CD4-positive, alpha-beta T cell treated with Interleukin-6 at 100 ng/mL for 8 hours (primary cell): ENCODE measurements at regions not wholly inside any gene's neighbourhood (a gene's known extent, or its start where the extent isn't known, plus 50 kb on each side); places are given as distances from the start of the nearest gene placed in this dataset.

ENCODE experiments used
- DNase-seq: peaks from one replicate; pipeline ENCODE4 v3.0.0-alpha.2; 2020; ENCODE audit warnings: mixed read lengths, low spot score

DNA sequence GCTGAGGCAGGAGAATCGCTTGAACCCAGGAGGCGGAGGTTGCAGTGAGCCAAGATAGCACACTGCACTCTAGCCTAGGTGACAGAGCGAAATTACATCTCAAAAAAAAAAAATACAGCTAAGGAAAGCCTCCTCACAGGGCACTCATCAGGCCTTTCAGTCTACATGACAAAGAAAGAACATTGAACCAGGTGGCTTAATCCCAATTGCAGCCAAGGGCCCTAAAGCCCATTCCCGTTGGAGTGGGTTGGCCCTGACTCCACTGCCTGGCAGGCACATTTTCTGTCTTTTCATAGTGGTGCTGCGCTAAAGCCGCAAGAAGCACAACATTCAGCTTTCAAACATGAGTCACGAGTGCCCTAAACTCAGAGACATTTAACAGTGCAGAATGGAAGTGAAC, 372.5 kb downstream of the RNF144A start:
- no peak for DNase-seq

DNA sequence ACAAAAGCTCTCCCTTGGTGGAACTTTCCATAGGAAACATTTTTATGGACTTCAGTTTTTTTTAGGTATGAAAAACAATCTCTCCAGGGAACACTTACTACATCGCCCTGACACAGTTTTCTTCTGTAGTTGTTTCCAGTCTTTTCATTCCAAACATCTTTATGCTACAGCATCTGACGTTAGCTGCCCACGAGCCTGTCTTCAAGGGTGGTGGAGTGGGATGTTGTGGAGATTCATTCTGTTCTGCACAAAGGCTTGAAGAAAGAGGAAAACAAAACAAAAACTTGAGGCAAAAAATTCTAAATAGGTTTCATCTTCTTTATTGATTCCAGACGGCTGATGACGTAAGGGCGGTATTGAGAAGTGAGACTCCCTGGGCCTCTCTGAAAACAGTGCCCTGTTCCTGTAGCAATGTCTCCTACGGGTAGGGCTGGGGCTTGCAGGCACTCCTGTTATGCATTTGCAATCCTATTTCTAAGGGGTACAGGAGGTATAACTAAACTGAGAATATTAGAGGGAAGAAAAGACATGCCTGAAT, 375.0 kb downstream of the RNF144A start:
- DNase-seq = no peak

DNA sequence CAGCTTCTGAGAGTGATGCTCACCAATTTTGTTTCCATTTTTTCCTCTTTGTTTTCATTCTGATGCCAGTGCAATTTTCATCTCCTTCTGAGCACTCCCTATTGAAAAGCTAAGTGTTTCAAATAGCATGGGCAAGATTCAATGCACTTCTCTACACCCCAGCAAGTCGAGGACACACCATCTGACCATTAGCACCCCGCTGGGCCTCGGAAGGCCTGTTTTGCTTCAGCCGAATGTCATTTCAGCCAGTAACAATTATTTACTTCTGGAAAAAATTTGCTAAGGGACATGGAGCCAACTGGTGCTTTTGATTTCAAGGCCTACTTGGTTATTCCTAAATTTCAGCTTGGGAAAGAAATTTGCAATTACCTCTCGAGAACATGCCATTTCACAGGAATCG, 392.4 kb downstream of the RNF144A start:
- no peak for DNase-seq

DNA sequence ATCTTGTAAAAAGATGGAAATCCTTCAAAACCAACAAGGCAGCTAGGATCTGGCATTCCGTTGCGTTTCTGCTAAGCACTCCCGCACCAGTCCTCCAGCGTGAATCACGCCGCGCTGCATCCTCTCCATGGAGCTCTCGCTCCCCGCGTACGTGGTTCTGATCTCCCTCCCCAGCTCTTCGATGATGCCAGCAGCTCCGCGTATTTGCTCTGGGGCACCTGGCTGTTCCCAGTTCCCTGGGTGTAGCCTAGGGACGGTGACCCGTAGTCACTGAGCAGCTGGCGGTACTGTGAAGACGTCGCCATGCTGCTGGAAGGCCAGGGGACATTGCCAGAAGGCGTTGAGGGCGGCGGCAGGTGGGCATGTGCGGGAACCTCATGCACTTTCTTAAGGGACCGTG, 407.5 kb downstream of the RNF144A start:
- DNase-seq = no peak

DNA sequence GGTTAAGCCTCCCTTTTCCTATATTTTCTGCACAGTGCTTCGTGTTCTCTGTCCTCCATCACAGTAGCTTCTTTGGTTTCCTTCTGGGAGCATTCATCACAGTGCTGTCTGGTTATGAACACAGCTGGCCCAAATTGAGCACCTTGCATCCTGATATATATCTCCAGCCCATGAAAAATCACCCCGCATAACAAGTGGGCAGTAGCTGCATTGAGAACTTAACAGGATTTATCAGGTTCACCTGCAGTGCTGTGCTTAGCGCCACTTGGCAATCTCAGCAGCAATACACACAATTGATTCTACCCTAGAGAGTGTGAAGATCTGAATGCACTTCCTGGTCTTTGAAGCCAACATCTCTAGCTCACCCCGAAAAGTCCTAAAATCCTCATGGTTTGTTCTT, 408.0 kb downstream of the RNF144A start:
- no peak for DNase-seq

DNA sequence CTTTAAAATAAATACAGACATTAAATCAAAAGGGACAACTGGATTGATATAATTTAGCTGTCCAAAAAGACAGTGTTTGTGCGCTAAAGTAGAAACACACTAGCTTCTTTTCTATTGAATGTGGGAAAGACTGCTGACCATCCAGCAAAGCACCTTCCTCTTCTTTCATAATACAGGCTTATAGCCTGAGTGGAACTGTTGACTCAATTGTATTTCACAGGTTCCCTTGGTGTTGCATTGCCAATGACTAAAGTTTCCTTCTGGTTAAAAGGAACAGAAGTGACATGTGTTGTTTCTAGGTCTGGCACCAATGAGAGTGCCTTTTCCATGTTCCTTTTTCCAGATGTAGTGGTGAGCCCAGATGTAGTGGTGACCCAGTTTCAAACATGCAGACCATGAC, 412.3 kb downstream of the RNF144A start:
- DNase-seq = no peak

DNA sequence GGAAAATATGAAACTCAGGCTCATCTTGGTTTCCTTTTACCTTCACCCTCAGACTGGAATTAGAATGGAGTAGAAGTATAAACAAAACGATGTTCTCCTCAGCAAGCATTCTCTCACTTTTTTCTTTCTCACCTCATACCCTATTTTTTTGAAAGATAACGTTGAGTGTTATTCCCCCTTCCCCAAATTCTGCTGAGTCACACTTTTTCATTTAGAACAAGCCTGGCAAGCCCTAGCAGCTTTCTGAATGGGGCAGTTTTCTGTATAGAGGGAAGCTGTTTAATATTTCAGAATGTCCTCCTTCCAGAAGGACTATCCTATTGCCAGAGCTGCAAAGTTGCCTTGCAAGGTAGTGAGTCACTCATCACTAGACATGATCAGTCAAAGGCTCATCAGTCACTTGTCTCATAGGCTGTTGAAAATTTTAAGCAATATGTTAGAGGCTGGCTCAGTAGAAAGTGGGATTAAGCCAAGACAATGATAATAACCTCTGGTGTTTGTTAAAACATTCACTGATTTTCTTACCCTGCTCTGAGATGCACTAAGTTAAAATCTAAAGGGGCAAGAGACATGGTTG, 416.1 kb downstream of the RNF144A start:
- DNase-seq = no peak

DNA sequence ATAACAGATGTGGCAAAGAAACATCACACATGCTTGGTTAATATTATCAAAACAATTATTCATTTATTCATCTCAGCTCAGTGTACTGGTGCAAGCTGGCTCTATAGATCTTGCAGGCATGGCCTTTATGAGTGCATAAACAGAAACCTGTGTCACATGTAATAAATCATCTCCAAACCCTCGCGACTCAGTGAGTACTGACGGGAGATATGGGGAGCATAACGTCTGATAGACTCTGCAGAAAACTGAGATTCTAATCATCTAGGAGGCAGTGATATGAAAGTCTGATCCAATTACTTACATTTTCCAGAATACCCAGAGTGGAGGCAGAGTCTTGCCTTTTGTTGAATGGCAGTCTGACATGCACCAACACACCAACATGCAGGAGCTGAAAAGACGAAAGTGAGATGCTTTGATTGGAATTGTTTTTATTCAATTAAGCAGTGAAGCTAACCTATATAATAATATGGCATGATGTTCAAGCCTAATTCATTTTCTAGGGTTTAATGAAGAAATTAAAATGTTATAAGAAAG, 416.8 kb downstream of the RNF144A start:
- no peak for DNase-seq

DNA sequence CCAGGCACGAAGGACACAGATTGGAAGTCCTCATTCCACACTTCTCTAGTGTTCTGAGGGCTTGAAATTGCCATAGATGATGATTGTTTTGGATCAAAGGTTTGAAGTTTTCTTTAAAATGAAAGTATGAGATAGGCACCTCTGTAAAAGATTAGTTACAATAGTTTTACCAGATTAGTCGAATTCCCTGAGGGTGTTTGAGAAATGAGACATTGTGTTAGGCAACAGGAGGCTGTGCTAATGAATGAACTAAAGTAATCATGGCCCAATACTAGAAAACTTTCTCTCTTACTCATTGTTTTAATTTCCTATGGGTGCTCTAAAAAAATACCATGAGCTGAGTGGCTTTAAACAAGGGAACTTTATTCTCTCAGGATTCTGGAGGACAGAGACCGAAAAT, 421.7 kb downstream of the RNF144A start:
- DNase-seq = no peak

DNA sequence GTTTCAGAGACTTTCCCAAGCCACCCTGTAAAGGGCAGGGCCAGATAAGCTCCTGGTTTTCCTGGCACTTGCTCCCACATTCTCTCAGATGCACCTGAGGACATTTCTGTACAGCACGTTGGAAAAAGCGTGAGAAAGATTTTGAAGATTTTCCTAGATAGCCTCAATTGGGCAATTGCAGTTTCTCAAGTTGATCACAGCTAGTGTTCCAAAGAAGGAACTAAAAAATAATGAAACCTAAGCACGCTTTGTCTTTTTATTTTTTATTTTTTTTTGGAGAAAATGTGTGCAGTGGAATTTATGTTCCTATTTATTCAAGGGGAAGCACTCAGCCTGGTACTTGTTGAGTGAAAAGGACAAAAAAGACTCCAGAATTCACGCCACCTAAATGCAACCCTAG, 429.1 kb downstream of the RNF144A start:
- DNase-seq = no peak

DNA sequence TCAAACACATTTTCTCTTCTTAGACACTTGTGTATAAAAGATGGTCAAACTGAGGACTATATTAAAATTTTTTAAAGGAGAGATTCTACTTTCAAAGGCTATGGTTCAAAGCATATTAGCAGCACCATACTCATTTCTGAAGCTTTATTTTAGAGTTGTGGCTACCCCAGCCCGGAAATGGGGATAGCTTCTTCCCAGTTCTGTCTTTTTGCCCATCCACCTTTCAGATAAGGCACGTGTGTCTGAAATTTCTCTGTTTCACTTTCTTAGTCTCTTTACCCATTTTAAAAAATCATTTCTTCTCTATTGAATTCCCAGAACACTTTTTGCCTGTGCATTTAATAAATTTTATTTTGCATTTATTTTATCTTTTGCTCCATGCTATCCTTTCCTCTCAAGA, 431.5 kb downstream of the RNF144A start:
- DNase-seq = no peak

DNA sequence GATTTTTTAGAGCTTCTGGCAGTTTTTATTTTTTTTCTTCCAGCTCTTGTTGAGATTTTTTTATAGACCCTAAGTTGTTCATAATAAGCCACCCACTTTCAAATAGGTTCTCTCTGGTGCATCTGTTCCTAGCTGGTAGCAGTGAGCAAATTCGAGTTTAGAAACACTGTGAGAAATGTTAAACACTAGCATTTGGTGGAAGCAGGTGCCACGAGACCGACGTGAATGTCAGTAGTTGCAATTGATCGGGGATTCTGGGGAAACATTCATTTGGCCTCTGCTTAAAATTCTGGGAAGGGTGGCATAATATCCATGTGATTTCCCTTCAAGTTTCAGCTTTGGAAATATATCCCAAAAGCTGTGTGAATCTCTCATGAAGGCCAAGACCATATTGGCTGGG, 435.0 kb downstream of the RNF144A start:
- no peak for DNase-seq

DNA sequence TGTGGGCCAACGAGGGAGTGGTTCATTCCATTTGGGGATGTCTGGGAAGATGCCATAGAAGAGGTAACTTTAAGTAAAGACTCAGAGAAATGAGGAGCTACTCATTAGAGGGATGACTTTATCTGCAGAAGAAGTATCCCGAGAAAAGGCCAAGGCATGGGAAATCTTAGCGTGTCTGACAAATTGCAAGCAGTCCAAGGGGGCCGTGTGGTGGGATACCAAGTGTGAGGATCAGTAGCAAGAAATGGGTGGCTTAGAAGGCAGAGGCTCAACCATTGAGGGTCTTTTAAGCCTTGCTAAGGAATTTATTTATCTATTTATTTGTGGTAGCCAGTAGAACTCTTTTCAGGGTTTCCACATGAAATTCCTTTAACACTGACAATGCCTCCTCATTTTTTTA, 436.4 kb downstream of the RNF144A start:
- DNase-seq = no peak

DNA sequence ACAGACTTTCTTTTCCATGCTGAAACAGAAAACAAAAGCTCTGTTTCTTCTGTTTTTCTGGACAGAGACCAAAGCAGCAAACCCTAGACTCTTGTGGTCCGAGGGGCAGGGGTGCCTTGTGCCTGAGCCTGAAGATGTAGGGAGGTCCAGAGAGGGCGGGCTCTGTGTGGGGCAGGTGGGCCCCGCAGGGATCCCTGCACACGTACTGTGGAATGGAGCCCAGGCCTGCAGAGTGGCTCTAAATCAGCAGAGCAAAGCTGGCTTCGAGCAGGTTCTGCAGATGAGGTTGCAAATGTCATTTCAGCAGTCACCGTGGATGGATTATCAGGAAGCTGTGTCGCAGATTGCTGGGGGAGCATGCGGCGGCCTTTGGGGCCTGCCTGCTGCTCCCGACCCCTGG, 438.6 kb downstream of the RNF144A start:
- DNase-seq = no peak

DNA sequence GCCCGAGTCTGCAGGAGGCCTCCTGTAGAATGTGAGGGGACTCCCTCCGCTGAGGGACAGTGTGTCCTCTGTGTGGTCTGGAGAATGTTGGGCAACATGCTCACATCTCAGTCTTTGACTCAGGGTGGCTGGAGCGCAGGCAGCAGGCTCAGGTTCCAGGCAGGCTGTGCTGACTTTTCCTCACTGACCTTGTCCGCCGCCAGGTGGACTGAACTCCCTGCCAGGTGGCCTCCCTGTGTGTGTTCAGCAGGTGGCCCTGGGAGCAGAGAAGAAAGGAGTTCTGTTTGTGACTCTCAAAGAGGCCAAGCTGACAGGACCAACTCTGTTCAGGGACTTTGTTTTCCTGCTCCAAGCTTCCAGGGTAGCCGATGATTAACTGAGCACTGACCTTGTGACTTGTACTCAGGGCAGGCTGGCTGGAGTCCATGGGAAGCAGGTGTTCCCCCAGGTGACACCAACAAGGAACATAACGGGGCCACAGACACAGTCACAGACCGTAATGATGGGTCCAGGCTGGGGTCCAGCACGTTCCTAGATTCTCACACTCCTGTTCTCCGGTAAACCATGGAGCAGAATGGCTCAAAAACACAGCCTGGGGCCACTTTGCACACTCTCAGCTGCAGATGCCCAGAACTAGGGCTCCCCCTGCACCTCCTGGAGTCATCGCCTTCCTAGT, 439.8 kb downstream of the RNF144A start:
- DNase-seq = no peak

DNA sequence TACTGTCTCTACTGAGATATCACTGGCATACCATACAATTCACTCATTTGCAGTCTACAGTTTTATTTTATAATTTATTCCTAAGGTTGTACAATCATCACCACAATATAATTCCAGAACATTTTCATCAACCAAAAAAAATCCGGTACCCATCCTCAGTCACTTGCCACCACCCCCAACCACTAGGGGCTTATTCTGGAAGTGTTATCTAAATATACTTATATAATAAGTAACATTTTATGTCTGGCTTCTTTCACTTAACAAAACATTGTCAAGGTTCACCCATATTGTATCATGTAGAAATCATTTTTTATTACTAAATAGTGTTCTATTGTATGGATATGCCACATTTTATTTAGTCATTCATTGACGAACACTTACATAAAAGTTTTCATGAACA, 440.8 kb downstream of the RNF144A start:
- DNase-seq = no peak

DNA sequence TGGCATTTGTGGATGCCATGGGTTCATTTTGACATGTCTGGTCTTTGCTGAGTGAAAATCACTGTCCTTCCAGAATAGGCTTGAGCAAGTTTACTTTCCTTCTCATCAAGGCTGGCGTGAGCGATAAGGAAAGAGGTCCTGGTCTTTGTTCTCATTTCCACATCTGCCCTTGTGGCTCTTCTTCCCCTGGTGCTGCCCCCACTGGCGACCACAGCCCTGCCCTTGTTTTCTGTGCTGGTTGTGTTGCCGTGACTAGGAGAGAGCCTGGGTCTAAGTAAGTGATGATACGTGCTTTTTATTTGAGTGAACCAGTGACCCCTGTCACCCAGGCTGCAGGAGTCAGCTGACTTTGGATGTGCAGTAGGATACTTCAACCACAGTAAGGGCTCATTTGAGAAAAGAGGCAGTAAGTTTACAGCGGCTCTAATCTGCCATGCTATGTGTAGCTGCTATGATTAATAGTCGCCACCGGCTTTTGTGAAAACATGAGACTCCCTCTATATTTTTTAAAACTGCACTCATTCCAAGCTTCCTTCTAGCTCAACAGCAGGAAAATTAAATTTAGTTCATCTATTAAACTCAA, 441.7 kb downstream of the RNF144A start:
- no peak for DNase-seq

DNA sequence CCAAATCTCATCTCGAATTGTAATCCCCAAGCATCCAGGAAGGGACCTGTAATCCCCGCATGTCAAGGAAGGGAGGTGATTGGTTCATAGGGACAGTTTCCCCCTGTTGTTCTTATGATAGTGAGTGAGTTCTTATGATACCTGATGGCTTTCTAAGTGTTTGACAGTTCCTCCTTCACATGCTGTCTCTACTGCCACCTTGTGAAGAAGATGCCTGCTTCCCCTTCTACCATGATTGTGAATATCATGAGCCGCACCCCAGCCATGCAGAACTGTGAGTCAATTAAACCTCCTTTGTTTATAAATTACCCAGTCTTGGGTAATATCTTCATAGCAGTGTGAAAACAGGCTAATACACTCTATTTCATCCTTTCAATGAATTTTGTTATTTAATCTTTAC, 446.7 kb downstream of the RNF144A start:
- no peak for DNase-seq

DNA sequence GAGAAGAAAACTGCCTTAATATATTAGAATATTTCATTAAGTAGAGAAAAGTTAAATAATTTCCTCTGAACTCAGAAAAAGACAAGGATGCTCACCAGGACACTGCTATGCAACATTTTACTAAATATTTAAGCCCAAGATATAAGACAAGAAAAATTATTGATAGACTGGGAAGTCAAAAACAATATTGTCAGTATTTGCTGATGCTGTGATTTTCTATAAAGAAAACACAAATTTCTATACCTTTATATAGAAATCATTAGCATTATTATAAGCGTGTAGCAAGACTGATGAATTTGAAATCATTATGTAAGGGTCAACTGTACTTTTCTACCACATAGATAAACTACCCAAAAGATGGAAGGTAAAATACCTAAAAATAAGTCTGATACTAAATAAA, 451.0 kb downstream of the RNF144A start:
- no peak for DNase-seq

DNA sequence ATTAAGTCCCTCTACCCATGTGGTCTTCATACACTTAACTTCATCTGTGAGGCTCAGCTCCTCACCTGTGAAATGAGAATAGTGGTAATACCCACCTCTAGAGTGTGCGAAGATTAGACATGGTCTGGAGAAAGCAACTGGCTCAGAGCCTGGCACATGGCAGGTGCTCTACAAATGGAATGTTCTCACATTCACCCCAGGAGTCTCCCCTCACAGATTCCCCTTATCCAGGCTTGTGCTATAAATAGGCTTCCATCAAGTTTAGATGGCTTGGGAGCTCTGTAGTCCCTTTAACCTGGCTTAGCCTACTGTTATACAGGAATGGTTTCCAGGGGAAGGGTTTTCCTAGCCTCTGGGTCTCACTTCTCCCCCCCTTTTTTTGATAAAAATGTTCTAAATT, 455.9 kb downstream of the RNF144A start:
- DNase-seq = no peak

DNA sequence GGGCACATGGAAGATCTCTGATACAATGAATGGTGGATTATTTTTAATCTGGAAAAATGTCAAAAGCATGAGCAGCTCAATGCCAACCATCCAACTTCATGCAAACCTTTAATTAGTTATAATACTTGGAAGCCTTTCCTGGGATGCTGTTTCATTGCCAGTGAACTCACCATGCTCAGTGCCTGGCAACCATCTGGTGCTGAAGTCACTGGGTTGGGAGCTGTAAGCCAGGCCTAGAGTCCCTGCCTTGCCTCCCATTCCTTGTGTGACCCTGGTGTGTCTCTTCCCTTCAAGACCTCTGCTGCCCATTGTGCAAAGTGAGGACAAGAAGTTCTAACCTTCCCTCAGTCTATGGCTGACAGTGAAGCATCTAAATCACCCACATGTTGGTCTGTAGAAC, 458.7 kb downstream of the RNF144A start:
- DNase-seq = no peak

DNA sequence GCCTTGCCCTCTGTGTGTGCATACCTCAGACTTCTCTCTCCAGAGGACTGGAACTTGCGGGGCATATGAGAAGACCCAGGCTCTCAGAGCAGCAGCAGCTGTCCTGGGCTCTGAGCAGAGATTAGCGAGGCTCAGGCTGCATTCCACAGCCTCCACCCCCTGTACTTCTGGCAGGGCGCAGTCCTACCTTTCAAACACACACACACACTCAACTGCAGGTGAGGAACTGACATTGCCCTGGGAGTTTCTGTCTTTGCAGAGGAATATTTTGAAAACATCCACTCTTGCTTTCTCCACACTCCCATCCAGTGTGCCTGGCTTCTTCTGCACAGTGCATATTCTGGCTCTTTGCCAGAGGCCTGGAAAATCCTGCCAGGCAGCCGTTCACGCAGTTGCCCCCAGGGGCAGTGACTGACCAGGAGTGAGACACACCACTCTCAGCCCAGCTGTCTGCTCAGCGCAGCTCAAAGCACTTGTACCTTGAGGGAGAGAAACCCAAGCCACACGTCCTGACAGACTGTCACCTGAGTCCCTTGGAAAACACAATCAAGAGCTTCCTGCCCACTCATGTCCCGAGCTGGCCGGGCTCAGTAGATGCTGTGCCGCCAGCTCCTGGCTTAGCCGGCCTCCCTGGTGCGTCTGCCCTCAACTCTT, 460.8 kb downstream of the RNF144A start:
- DNase-seq = no peak

DNA sequence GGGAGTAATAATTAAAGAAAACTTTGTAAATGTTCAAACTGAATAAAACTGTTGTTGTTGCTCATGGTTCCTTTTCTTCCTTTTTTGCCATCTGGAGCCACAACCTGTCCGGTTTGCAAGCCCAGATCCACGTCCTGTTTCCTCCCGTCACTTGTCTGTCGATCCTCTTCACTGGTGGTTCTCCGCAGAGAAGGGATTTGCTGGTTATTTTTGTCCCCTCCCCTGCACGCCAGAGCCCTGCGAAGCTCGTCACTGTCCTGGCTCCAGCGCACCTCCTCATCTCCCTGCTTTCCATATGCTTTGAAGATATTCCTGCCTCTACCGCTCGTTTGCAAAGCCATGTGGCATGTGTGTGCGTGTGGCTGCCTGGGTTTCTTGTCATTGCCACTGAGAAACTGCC, 461.4 kb downstream of the RNF144A start:
- no peak for DNase-seq
